NCI-H2029 (cell line): ENCODE measurements at regions not wholly inside any gene's neighbourhood (a gene's known extent, or its start where the extent isn't known, plus 50 kb on each side); places are given as distances from the start of the nearest gene placed in this dataset.

ENCODE experiments used
- DNase-seq: peaks from one replicate; lab custom pipeline; 2025; lab: John Stamatoyannopoulos, UW

DNA sequence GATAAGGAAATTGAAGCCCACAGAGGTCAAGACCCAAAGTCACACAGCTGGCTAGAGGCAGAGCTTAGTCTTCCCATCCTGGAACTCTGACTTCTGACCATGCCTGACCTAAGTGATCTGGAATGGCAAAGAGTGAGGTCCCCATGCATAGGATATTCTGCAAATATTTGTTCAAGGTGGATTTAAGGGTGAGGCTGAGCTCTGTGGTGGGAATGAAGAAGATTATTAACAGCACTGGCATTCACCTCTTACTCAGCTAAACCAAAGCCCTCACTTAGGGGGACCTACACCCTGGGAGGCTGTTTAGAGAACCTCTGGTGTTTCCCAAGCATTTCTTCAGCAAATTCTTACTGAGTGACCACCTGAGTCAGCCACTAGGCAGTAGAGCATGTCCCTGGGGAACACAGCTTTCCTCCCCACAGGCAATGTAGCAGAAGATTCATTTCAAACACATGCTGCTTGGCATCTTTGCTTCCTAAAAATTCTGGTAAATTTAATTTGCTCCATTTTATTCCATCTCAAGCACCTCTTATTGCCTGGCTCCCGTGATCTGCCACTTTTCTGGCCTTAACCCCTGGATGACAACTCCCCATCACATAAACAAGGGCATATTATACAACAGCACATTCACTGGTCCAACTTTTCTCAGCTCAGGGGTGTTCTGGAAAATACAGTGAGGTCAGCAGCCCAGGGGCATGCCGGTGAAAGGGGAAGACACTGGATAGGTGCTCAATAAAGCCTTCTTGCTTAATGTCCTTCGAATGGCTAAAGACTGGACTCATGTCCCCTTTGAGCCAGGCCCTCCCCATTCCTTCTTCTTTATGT lies 176.0 kb downstream of the ABHD5 start:
- no peak for DNase-seq

- no peak for DNase-seq
Observed at GRCh38 chr3:43867436-43868072, 176.8 kb downstream of the ABHD5 start.

DNA sequence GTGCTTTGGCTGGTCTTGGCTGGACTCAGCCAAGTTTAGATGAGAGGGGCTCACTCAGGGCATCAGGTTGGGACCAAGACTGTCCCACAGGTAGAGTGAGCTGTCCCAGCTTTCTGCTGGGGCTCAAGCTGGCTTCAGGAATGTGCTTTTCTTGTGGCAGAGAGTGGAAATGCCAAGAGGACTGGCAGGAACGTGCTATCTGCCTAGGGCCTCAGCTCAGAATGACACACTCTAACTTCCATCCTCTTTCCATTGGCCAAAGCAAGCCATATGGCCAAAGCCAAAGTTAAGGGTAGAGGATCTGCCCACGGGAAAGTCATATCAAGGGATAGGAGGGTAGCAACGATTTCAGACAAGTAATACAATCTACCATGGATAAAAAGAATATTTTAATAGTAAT lies 178.8 kb downstream of the ABHD5 start:
- no peak for DNase-seq

- no peak for DNase-seq
Observed at GRCh38 chr3:43870120-43870519, 179.4 kb downstream of the ABHD5 start.

GRCh38 chr3:43870844-43871626 lies 180.3 kb downstream of the ABHD5 start:
- DNase-seq = no peak

DNA sequence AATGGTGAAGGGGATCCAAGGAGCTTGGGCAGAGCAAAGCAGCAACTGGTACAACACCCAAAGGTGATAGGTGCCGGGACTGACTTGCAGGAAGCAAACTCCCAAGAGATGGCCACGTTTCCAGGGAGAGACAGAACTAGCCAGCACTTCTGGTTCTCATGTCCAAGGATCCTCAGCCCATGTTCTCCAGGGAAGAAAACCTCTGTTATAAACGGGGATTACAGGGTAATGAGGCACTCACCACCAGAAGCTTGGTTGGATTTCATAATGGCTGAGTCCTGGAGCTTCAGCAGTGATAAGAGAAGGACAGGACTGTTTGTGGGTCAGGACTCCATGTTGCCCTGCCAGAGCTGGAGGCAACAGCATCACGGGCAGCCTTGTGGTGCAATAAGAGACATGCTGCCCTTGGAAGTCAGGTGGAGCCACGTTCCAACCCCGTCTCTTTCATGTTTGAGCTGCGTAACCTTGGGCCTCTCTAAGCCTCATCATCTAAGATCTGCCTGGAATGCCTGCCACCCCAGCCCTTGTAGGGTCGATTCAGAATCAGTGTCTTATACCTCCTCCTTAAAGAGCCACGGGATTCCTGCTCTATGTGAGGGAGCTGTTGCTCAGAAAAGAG lies 181.0 kb downstream of the ABHD5 start:
- no peak for DNase-seq

GRCh38 chr3:43872301-43872700 lies 181.6 kb downstream of the ABHD5 start:
- DNase-seq = no peak

- DNase-seq = no peak
Observed at GRCh38 chr3:43872901-43873300, 182.2 kb downstream of the ABHD5 start.

DNA sequence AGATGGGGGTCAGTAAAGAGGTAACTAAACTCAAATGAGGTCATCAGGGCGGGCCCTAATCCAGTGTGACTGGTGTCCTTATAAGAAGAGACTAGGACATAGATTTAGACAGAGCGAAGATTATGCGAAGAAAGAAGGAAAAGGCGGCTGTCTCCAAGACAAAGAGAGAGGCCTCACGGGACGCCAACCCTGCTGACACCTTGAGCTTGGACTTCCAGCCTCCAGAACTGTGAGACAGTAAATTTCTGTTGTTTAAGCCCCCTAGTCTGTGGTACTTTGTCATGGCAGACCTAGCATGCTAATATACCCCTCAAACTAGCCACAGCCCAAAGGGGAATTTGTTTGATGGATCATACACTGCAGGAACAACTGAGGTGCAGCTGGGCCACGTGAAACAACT lies 183.0 kb downstream of the ABHD5 start:
- DNase-seq = no peak

DNA sequence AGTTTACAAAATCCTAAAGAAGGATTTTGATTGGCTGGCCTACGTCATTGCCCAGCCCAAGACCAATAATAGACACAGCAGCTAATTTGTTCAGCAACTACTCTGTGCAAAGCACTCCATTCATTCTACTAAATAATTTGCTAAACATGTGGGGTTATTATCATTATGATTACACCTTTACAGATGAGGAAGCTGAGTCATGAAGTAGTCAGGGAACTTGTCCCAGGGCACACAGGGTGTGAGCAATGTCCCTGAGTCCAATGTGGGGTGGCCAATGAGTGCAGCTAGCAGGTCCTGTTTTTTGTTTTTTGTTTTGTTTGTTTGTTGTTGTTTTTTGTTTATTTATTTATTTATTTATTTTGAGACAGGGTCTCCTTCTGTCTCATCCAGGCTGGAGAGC lies 183.6 kb downstream of the ABHD5 start:
- no peak for DNase-seq

DNA sequence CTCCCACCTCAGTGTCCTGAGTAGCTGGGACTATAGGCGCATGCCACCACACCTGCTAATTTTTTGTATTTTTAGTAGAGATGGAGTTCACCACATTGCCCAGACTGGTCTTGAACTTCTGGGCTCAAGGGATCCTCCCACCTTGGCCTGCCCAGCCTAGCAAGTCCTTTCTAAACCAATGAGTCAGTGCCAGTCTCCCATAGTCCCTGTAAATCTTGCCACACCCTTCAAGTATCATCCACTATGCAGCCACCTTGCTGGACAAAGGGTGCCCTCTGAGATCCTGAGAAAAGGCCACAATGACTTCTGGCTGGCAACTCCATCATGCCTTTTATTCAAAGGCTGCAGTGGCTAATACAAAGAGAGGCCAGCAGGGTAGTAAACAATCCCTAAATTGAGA lies 184.0 kb downstream of the ABHD5 start:
- no peak for DNase-seq

DNA sequence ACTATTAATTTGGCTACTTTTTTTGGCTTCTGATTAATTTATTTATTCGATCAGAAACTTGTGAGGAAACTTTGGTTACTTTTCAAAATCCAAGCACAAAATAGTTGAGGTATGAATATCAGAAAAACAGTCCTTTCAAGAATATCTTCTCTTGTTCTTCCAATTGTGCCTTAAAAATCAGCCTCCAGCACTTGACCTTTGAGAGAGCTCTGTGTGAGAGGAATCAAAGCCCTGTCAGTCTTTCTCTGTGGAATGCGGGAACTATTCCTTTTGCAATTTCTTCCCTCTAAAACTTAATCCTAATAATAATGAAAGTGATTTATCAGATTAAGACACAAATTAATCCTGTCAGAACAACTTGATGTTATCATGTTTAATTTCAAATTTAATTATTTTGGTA lies 185.9 kb downstream of the ABHD5 start:
- DNase-seq = no peak

DNA sequence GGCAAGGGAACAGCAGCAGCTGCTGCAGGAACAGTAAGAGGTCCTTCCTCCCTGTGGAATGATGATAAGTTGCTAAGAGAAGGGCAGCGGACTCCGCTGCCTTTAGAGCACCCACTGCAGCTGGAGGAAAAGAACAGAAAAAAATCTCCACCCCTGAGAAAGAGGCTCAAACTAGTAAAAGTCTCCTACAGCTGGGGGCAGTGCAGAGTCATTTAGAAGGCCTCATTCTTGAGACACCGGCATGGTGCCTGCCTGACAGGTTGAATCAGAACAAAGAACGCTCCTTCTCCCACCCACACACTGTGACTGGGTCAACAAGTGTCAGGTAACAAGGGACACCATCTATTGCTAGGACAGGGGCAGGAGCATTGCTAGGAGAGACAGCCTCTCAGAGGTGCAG lies 188.4 kb downstream of the ABHD5 start:
- DNase-seq = peak; percentile 90

DNA sequence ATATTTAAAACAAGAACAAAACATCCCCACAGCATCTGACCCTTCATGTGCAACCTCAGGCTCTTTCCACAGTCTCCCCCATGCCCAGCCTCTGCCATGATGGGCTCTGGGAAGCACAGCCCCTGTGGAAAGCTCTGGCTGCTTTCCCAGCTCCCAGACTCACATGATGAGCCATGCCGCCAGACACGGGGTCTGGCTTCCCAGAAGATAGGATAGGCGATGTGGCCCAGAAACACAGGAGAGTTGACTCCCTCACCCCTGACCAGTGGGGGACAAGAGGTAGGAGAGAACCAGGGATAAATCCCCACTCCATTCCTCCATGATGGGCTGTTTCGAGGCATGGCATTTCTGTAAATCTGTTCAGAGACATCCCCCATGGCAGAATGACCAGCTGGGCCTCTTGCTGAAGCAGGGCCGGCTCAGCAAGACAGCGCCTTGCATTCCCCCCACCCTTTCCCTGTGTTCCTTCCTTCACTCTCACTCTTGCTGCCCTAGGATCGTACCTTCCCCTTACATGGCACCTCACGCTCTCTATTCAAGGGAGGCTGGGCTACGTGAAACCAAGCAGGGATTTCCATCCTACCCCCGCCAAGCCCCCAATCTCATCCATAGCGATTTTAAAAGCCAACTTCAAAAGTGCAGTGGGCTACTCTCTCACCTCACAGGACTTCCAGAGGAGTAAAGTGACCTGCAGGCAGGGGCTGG lies 192.4 kb downstream of the ABHD5 start:
- DNase-seq = no peak

GRCh38 chr3:43883729-43884396 lies 193.1 kb downstream of the ABHD5 start:
- peak; percentile 88 for DNase-seq

DNA sequence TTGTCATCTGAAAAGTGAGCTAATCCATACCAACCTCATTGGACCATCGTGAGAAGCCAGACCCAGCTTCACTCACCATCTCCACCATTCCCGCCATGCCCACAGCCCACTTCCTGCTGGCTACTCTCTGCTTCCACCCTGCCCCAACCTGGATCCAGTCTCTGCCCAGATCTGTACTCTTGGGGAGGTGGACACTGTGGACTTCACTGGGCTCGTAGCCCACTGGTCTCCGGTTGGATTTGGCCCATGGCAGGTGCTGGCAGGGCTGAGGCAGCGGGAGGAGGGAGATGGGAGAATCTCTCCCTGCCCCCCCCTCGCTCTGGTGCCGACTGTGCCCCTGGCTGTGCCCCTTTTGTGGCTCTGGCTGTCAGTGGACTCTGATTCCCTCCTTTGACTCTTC lies 193.8 kb downstream of the ABHD5 start:
- no peak for DNase-seq

DNA sequence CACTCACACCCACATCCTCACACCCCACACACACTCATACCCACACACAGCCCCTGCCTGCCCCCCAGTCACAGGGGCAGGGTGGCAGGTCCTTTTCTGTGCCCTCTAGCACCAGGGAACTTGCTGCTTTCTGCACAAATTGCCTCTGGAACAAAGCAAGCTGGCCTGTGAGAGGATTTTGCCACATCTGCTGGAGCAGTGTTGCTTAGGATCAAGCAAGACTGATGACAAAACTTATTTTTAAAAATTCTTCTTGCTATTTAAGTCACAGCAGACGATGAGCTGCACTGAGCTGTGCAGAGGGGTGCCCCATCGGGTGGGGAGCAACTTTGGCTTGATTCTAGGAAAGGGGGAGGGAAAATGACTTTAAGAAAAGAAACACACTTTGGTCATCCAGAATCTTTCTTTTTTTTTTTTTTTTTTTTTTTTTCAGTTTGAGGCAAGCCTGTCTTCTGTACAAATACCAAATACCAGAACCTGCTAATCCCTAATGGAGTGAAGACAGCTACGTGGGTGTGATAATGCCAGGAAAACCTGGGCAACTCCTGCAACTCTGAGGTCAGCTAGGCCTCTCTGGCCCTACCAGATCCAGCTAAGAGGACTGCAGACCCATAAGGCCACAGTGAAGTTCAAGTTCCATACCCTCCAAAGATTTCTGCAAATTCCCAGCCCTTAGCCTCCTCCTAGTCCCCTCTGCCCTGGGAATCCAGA lies 195.3 kb downstream of the ABHD5 start:
- no peak for DNase-seq

GRCh38 chr3:43892061-43892460 lies 201.3 kb downstream of the ABHD5 start:
- DNase-seq = no peak

- DNase-seq = peak; percentile 62
Observed at GRCh38 chr3:43892526-43892925, 201.8 kb downstream of the ABHD5 start.

DNA sequence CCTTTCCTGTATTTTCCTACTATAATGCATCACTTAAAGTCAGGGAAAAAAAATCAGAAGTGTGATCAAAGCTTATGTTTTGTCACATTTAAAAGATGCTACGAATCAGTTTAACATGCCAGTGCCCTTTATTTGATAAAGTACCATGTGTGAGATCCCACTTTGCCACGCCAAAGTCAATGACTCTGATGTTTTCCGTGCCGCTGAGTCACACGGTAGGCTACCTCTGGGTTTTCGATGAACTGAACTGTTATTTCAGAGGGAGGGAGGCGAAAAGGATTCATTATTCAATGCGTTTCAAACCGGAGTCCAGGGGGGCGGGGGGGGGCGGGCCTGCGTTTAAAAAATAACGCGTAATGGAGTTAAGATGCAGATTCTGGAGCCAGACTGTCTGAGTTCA lies 203.0 kb downstream of the ABHD5 start:
- DNase-seq = no peak
